HS-5 (cell line): ENCODE measurements at regions not wholly inside any gene's neighbourhood (a gene's known extent, or its start where the extent isn't known, plus 50 kb on each side); places are given as distances from the start of the nearest gene placed in this dataset.

Source experiments
- DNase-seq: peaks from one replicate; pipeline ENCODE4 v3.0.0-alpha.2; 2012; ENCODE audit warnings: low read depth

DNA sequence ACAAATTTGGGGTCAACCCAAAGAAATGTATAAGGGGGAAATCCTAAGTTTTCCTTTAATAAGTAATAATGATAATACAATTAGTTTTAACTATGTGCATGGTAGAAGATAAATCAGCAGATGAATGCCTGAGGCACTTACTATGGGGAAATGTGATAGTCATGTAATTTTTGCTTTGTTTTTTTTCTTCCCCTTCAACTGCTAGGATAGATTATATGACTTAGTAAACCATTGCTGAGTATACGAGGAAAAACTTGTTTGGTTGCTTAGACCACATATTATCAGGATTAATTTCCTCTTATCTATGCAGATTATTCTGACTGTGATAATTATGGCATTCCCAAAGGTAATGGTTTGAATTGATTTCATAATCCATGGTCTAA, 181.1 kb downstream of the TGFB2 start:
- DNase-seq = no peak

DNA sequence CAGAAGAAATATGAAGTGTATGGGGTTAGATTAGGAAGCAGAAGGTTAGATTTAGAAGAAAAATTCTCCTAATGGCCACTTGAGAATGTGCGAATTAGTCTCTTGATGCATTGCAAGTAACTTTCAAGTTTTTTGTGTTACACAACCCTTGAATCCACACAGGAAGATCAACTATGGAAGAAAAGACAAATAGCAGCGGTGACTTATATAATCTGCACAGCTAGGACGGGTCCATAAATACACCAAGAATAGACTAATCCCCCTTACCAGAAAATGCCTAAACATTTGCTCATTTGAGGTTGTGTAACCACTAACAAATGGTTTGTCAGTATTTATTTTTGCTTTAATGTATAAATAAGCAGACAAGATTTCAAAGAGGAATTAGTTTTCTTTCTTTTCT, 182.6 kb downstream of the TGFB2 start:
- DNase-seq = no peak

DNA sequence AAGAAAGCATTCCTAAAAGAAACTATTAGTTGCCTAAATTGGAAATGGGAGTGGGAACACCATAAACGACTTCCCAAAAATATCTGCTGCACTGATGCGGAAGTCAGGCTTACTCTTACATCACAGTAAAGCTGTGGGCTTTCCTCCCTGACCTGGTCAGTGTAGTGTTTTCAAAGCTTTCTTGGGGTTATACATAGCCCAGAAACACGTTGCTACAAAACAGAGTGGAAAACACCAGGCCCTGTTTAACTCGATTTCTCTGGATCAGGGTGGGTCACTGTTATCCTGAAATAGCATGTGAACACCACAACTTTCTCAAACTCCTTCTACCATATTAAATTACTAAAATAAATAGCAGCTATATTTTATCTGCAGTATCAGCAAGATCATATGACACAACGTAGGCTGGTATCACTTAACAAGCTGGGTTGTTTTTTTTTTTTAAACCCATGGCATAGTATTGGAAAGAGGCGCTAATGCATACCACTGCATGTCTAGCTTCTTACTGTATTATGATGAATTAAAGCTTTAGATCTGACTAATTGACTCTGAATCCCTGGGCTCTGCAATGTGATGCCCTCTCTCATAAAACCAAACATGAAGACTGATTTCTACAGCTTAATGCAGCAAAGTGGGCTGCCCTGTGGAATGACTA, 184.6 kb downstream of the TGFB2 start:
- DNase-seq = no peak

DNA sequence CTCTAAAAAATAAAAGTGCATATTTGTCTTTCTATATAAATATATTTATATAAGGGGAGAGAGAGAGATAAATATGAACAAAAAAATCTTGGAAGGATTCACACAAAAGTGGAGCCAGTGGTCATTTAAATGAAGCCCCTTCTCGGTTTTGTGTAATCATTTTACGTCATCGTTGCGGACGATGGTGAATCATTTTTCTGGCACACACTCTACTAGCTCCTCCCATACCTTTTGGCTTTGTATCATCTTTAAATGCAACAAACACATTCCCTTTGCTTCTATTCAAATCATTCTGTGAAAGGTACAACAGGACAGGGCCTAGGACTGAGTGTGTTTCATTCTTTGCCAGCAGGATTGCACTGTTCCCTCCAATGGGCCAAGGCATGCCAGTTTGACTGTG, 186.8 kb downstream of the TGFB2 start:
- no peak for DNase-seq

DNA sequence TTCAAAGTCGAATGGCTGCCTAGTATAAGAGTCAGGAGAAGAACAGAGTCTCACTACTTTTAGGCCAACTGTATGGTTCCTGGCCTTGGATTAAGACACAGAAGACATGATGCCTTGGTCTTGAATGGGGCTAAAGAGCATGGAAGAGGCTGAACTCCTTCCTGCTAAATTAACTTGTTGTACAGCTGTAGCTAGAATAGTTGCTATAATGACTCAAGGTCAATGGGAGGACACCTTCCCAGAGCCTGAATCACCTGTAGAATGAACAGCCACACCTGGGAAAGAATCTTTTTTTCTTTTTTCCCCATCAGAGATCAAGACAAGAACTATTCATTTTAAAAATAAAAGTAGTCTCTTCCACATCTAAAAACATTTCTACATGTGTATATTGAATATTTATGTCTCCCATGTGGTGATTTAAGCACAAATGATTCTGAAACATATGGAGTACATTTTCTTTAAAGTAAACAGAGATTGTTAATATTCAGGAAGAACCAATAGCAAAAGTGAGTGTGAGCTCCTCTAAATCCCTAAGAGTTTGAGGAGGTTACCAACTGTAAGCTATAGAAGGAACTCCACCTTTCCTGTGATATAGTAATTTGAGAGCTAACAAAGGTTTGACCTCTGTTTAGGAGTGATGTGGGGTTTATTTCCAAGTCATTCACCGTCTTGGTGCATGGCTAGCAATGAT, 191.3 kb downstream of the TGFB2 start:
- DNase-seq = no peak

DNA sequence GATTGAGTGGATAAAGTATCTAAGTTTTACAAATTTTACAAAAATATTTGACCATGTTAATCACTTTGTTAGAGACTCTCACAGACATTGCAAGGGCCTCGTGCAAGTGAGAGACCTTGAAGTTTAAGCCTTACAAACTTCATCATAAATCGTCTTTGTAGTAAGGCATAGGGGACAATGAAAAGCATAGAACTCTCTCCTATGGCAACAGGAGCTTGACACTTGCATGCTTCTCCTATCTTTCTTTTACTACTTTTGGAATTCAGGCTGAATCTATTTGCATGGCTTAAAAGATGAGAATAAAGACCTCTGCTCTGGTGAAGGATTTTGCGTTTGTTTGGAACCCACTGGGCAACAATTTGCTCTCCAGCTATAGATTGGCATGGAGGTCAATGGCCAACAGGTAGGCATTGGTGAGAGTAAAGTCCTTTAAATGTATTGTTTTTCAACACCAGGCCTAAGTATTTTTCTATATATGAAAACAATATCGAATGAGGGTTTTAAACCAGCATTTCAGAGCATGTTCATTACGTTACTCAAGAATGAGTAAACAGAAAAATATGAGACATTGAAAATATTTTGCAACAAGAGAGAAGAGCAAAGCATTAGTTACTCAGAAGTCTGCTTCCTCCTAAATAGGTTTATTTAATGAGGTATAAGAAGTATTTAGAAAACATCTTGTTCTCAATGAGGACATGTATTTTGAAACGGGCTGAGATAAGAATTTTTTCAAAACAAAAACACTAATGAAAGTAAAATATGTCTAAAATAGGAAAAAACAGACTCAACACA, 192.2 kb downstream of the TGFB2 start:
- peak; percentile 63 for DNase-seq

DNA sequence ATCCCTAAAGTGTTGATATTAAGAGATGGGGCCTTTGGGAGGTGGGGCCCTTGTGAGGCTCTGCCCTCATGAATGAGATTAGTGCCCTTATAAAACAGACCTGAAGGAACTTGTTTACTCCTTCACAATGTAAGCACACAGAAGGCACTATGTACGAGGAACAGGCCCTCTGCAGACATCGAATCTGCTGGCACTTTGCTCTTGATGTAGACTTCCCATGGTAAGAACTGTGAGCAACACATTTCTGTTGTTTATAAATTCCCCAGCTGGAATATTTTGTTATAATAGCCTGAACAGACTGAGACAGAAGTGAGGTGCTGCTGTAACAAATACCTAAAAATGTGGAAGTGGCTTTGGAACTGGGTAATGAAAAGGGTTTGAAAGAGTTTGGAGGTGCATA, 193.2 kb downstream of the TGFB2 start:
- no peak for DNase-seq

DNA sequence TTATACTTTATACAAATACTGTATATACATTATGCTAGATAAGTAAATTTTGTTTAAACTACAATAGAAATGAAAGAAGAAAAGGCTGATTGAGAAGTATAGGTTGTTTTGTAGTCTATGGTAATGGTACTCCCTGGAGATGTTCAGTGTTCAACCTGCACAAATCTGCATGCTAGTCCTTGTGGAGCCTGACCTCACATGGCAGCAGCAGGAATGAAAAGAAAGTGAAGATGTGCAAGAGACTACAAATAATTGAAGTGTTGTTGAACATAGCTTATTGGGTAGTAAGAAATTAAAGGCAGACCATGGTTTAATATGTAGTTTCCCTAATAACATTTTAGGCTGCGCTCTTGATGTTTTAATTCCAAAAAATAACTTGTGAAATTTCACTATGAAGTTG, 201.2 kb downstream of the TGFB2 start:
- DNase-seq = no peak

DNA sequence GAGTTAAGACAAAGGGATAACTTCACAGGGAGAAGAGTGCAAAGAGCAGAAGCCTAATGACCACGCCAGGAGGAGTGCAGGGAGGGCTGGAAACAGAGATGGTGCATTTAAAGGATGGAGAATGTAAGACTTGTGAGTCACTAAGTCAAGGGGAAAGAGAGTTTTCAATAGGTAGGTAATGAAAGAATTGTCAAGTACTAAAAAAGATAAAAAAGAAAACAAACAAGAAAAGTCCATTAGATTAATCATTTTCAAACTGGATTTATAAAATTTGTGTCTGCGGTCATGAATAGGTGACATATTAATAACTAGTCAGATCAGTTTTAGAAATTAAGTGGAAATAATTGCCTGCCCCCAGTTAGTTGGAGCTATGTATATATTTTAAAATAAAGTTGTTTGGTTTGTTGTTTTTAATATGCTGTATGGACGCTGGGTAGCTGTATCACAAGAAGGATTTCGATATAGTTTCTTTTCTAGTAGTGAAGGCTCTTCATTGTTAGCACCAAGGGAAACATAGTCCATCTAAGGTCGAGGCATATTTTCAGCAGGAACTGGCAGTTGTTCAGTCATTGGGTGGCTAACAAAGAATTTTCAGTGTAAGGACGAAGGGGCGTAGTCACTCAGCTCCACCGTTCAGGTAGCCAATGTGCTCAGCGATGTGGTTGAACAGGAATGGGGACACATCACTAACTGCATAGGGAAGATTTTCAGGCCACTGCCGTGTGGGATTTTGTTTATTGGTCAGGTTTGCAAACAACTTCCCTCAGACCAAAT, 203.0 kb downstream of the TGFB2 start:
- no peak for DNase-seq

DNA sequence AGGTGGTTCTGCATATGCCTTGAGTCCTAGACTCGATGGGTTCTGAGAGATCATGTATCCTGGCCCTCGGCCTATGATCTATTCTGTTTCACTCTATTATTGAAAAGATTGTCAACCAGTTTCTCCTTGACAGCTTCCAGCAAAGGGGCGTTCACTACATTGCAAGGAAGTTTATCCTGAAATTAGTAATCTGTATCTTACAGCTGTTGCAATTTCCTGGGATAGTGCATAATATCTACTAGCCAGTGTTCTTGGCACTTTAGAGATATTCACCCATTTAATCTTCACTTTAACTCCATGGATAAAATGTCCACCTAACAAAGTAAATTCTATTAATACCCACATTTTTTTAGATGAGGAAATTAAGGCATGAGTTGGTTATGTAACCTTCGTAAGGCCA, 203.6 kb downstream of the TGFB2 start:
- DNase-seq = no peak

DNA sequence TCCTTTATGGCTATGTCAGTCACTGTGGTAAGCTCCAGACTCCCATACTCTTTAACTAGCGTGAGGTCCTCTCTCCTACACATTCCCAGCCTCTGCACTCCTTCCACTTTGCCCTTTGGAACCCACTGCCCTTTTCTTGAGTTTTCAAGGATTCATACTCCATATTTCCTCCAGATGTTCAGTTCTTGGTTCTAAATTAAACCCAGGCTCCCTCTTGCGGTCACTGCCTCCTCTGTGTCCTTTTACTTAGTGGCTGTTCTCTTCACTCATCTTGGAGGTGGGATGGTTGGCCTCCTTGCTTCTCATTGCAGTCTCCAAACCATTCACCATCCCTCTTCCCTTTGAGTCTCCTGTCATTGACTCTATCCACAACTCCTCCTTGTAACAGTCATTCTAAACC, 208.1 kb downstream of the TGFB2 start:
- no peak for DNase-seq

DNA sequence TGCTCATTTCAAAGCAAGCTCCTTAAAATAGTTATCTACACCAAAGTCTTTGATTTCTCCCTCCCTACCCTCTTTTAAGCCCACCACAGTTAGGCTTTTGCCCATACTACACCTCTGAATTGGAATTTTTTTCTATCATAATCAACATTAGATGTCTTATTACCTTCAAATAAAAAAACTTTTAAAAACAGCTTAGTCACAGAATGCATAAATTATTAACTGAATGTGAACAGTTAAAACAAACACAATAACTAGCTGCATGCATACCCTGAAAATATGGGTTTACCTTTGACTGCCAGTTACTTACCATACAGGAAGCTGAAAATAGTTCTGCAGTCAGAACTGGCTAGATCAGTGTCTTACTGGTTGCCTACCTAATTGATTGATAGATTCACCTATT, 210.9 kb downstream of the TGFB2 start:
- no peak for DNase-seq

DNA sequence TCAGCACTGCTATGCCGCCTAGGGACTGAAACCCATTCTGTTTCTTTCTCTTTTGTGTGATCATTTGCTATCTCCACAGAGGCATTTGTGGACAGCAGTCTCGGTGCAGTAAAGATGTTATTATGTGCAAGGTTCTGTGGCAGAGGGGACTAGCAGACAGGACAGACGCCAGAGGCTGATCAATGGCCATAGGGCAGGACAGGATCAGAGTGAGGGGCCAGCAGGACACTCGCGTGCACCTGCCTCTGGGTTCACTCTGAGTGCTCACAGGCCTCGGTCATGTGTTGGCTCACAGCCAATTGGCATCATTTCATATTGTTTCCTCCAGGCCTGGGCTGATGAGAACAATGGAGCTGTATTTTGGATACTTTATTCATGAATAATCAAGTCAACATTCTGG, 212.6 kb downstream of the TGFB2 start:
- no peak for DNase-seq

DNA sequence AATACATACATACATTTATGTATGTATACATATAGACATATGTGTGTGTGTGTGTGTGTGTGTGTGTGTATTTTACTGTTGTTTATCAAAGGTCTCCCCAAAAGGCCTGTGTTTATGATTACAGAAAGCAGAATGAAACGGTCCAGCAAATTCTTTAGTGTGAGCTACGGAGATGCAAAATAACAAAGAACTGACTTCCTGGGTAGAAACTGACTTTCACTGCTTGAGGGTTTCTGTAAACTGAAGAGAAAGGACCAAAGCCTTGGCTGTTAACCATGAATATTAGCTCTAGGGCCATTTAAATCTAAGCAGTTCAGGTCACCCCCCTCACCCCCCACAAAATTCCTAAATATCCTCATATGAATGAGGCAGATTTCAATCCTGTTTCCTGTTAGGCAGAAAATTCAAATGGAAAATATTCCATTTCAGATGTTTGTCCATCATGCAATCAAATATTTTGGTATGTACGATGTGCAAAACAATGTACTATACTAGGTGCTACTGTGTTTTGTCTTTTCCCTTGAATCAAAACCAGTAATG, 213.2 kb downstream of the TGFB2 start:
- DNase-seq = no peak

DNA sequence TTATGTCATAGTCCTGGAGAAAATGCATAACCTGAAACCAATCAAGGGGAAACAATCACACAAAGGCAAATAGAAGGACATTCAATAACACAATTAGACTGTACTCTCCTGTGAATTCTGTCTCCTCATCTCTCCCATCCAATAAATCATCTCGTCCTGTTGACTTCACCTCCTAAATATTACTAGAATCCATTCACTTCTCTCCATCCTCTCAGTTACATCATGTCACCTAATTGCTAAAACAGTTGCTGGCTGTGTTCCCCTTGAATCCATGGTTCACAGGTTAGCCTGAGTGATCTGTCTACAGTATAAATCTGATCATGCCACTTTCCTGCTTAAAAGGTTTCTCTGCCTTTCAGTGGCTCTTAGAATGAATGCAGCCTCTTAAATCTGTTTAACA, 220.2 kb downstream of the TGFB2 start:
- DNase-seq = no peak

DNA sequence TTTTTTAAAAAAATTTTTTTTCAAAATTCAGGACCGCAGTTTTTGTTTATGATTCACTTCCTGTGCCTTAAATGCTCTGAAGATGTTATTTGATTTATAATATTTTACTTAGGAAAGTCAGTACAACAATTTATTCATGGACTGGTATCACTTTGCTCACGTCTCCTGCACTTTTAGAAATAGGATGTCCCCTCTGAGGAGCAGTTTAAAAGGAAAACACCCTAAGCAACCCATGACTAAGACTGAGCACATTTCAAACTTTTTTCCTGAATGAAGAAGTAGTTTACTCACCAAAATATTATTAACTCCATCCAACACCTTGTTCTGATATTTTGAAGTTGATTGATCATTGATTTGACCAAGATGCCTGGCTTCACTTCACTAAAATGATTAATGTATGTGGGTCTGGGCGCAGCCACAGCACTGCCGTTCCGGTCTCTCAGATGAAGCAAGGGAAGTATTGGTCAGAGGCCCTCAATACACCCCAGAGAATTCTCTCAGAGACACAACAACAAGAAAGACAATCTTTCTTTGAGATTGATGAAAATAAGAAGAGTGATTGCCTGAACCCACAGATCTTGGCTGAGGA, 223.9 kb downstream of the TGFB2 start:
- no peak for DNase-seq

DNA sequence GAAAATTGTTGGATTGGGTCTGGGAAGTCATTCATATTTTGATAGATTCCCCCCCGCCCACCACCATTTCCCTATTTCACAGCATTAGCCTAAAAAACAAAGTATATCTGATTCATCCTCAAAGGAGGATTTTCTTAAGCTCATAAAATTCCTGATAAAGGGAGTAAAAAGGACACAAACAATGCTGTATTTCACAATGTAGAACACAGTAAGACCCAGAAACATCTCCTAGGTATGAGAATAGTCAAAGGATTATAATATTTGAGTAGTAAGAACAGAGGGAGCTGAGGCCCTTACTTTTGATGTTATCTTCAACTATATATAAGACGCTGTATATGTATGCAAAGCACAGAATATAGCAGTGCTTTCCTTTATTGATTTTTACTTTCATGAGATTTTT, 225.3 kb downstream of the TGFB2 start:
- no peak for DNase-seq

DNA sequence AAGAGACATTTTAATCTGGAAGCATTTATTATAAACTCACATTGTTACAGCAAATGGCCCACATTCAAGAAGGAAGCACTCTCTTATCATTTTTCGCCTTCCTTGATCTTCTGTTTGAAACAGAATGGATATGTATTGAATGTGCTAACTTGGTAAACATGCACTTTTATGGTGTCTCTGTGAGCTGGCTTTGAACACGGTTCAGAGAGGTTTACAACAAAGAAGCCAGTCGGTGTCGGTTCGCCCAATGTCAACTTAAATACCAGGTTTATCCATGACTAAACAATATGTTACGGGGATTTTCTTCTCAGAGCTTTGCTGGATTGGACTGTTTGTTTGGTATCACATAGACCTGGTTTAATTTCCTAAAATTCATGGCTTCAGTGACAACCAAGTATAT, 226.4 kb downstream of the TGFB2 start:
- DNase-seq = no peak

DNA sequence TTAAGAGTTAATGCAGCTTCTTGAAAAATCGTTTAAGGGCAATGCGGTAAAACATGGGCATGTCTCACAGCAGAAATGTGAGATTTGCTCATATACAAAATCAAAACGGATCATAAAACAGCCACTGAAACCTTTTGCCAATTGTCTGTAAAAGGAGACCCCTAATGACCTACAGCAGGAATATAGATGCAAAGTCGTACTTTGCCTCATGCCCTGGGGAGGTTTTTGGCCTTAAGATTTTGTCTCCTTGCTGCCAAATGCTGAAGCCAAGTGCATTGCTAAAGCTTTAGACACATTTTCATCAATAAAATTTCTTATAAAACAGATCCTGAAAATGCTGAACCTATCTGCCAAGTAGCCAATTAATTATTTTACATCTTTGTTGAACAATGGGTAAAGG, 226.9 kb downstream of the TGFB2 start:
- no peak for DNase-seq

DNA sequence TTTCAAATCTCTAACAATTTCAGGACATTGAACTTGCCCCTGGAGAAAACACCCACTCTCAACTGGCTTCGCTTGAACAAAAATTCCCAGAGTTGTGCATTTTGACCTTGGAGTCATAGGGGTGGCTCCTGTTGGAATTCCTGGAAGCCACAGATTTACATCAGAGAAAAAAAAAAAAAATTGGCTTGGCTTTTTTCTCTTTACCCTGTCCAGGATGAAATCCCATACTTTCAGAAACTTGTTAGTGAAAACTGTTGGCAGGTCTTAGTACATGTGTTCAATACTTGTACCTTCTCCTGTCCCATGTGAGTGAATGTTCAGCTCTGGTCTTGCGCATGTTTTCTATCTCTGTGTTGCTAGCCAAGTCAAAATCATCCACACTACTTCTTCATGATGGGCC, 228.8 kb downstream of the TGFB2 start:
- no peak for DNase-seq

DNA sequence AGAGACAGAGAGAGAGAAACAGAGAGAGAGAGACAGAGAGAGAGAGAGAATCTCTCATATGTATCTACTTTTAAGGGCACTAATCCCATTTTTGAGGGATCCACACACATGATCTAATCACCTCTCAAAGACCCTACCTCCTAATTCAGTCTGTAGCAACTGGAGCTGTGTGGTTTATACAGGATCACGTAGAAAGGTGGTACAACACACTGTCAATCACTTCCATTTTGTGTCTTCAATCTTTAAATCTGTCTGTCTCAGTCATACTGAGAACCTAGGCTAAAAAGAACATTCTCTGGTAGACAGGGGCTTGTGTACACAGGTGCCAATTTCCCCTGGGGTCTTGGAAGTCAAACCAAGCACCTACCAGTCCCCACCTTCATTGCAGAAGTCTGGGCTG, 229.9 kb downstream of the TGFB2 start:
- DNase-seq = no peak

DNA sequence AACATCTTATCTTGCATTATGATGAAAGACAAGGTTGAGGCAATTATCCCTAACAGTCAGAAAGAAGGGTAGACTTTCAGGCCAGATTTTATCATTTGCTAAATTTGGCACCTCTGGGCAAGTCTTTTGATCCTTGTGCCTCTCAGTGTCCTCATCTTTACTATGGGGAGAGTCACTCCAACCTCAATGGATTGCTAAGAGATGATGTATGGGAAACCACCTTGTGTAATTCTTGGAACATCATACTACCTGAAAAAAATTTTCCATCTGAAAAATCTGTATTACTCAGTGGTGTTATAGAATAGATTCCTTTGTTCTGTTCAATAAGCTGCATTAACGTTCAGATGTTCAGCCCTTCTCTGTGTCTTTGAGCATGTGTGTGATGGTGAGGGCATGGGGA, 230.7 kb downstream of the TGFB2 start:
- no peak for DNase-seq
